22Rv1 (cell line): ENCODE measurements at regions not wholly inside any gene's neighbourhood (a gene's known extent, or its start where the extent isn't known, plus 50 kb on each side); places are given as distances from the start of the nearest gene placed in this dataset.

Experiments used
- ZFX ChIP-seq: fragments of 450-650 bp; IDR thresholded peaks from 2 replicates; pipeline ENCODE4 v1.6.1; 2017; ENCODE audit warnings: antibody characterized with exemption, borderline replicate concordance
- TF ChIP-seq, protein P1 (sequence below): fragments of 450-650 bp; IDR thresholded peaks from 2 replicates; pipeline ENCODE4 v1.5.1; 2017; ENCODE audit warnings: mild to moderate bottlenecking

- TF ChIP-seq, protein P1, sequence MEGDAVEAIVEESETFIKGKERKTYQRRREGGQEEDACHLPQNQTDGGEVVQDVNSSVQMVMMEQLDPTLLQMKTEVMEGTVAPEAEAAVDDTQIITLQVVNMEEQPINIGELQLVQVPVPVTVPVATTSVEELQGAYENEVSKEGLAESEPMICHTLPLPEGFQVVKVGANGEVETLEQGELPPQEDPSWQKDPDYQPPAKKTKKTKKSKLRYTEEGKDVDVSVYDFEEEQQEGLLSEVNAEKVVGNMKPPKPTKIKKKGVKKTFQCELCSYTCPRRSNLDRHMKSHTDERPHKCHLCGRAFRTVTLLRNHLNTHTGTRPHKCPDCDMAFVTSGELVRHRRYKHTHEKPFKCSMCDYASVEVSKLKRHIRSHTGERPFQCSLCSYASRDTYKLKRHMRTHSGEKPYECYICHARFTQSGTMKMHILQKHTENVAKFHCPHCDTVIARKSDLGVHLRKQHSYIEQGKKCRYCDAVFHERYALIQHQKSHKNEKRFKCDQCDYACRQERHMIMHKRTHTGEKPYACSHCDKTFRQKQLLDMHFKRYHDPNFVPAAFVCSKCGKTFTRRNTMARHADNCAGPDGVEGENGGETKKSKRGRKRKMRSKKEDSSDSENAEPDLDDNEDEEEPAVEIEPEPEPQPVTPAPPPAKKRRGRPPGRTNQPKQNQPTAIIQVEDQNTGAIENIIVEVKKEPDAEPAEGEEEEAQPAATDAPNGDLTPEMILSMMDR: no peak
- TF ChIP-seq ZFX: no peak
Observed at GRCh38 chr10:131500181-131500580, 188.7 kb upstream of the TCERG1L start.
